Amniotic epithelial cell (primary cell): ENCODE measurements at regions not wholly inside any gene's neighbourhood (a gene's known extent, or its start where the extent isn't known, plus 50 kb on each side); places are given as distances from the start of the nearest gene placed in this dataset.

Experiments used
- DNase-seq: peaks from one replicate; pipeline ENCODE4 v3.0.0-alpha.2; 2010; ENCODE audit warnings: low read depth

- DNase-seq, result no peak
Measured at GRCh38 chr13:105607426-105607825, 928.0 kb downstream of the EFNB2 start.

GRCh38 chr13:105607016-105607415 lies 928.4 kb downstream of the EFNB2 start:
- peak; percentile 35 for DNase-seq

GRCh38 chr13:105602956-105603670 lies 932.3 kb downstream of the EFNB2 start:
- DNase-seq, result no peak

- DNase-seq, result no peak
Measured at GRCh38 chr13:105599477-105600037, 935.9 kb downstream of the EFNB2 start.

GRCh38 chr13:105598529-105598928 lies 936.9 kb downstream of the EFNB2 start:
- peak; percentile 93 for DNase-seq

GRCh38 chr13:105597573-105597972 lies 937.9 kb downstream of the EFNB2 start:
- no peak for DNase-seq

- DNase-seq, result no peak
Measured at GRCh38 chr13:105595471-105595870, 940.0 kb downstream of the EFNB2 start.

GRCh38 chr13:105591277-105591676 lies 944.2 kb downstream of the EFNB2 start:
- peak; percentile 42 for DNase-seq

- DNase-seq, result peak; percentile 44
Measured at GRCh38 chr13:105587786-105588185, 947.7 kb downstream of the EFNB2 start.

GRCh38 chr13:105579821-105580710 lies 955.4 kb downstream of the EFNB2 start:
- DNase-seq, result peak; percentile 18

GRCh38 chr13:105573136-105573535 lies 962.3 kb downstream of the EFNB2 start:
- peak; percentile 69 for DNase-seq

- peak; percentile 44 for DNase-seq
Measured at GRCh38 chr13:105572401-105572800, 963.1 kb downstream of the EFNB2 start.

- DNase-seq, result no peak
Measured at GRCh38 chr13:105569816-105570215, 965.6 kb downstream of the EFNB2 start.

GRCh38 chr13:105567951-105568525 lies 967.4 kb downstream of the EFNB2 start:
- peak; percentile 51 for DNase-seq

- DNase-seq, result no peak
Measured at GRCh38 chr13:105565136-105565727, 970.2 kb downstream of the EFNB2 start.

- DNase-seq, result no peak
Measured at GRCh38 chr13:105552078-105552477, 983.4 kb downstream of the EFNB2 start.

GRCh38 chr13:105547851-105548250 lies 987.6 kb downstream of the EFNB2 start:
- no peak for DNase-seq

GRCh38 chr13:105545811-105546210 lies 989.7 kb downstream of the EFNB2 start:
- DNase-seq, result no peak

- DNase-seq, result no peak
Measured at GRCh38 chr13:105543742-105544141, 991.7 kb downstream of the EFNB2 start.

- DNase-seq, result no peak
Measured at GRCh38 chr13:105541565-105541964, 993.9 kb downstream of the EFNB2 start.

GRCh38 chr13:105538346-105538745 lies 997.1 kb downstream of the EFNB2 start:
- DNase-seq, result no peak

- no peak for DNase-seq
Measured at GRCh38 chr13:105537113-105537512, 998.3 kb downstream of the EFNB2 start.
